GM19397 (cell line): ENCODE measurements at regions not wholly inside any gene's neighbourhood (a gene's known extent, or its start where the extent isn't known, plus 50 kb on each side); places are given as distances from the start of the nearest gene placed in this dataset.

ENCODE experiments used
- ATAC-seq: cut with Tn5 transposase; IDR thresholded peaks from one replicate; pipeline ENCODE4 v1.9.1; 2021; ENCODE audit warnings: mild to moderate bottlenecking, moderate library complexity; ENCODE audit not compliant: unreplicated experiment

GRCh38 chr15:39059917-39060316 lies 495.3 kb upstream of the RASGRP1 start:
- no peak for ATAC-seq

DNA sequence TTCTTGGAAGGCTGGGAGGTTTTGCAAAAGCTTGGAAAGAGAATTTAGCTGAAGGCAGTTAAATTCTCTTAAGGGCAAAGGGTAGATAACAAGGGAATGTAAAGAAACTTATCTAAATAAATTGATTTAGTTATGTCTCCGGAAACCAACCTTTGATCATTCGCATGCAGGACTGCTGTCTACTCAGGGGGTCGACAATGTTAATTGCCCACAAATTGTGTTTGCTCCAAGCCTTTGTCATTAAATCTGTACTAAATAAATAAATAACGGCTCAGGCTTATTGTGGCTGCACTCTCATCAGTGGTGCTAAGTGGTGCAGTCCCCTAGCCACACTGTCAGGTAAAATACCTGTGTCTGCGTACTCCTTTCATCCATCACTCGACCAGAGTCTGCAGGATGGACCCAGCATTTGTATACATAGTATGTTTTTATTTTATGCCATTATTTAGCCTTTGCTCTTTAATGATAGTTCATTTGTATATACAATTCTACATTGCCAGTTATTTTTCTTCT lies 497.4 kb upstream of the RASGRP1 start:
- ATAC-seq, result no peak

DNA sequence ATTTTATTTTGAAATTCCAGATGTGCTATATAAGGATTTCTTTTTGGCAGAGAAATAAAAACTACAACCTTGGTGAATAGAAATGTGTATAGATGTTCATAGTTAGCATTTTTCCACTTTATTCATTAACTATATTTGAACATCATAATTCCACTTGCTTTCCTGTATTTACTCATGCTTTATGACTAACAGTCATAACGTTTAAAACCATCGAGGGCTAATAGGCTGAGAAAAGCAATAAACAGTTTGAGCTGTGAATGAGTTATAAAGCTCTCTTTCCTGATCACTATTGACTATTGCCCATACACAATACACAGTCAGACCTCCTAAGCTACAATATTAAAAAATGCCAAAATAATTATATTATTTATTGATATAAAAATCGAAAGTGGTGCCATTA lies 502.1 kb upstream of the RASGRP1 start:
- ATAC-seq, result no peak

DNA sequence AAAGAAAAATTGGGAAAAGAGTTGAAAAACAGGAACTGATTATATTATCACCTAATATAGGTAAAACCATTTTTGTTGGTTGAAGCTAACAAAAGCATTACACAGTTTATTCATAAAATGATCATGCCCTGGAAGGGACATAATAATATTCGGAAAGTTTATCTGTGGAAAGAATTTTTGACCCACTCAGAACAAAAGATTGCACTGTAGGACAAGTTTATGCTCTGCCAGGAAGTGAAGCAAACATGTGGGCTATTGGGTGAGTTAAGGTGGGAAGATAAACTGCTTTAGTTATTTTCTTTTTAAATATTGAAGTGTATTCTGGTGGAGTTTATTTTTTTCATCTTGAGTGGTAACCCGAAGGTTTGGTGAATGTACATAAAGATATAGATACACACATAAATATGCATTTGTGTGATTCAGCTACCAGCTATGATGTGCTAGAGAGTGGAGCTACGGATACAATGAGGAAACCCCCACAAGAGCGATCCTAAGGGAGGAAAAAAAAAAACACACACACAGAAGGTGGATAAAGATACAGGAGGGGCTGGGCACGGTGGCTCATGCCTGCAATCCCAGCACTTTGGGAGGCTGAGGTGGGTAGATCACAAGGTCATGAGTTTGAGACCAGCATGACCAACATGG lies 506.4 kb upstream of the THBS1 start:
- no peak for ATAC-seq

DNA sequence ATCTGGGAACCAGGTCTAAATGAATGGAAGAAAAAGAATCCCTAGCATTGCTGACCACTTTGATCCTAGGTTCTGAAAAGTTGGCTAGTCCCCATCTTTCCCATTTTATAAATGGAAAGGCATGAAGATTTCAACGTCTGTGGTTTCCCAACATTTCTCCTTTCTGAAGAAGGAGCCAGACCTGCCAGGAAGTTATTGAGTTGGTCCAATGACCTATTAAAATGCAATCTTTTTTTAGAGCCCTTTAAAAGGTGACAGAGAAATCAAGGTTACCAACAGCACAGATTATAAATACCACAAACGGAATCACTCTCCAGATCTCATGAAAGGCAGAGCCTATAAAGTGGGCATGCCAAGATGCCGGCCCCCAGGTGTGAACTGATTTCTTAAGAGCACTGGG lies 505.6 kb upstream of the THBS1 start:
- ATAC-seq, result no peak

DNA sequence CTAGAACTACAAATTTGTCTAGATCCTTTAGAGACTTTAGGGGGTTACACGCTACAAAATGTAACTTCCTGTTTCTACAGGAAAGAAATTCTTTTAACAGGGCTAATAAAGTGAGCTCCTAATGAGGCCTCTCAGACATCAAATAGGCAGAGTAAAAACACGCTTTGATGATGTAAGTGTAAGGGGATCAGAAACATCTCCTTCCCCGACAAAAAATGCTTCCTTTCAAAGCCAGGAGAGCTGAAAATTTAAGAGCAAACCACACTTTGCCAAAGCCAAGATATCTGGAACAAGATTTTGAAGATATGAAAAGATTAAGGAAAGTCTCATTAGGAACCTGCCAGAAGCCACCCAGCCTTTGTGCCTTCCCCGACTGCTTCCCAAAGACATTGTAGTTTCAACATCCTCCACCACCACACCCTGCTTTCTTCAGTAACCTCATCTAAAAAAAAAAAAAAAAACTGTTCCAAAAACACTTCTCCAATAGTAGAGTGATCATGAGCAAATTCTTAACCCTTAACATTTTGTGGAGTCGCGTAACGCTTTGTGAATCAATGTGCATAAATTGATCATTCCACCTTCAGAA lies 505.0 kb upstream of the THBS1 start:
- no peak for ATAC-seq

- no peak for ATAC-seq
Measured at GRCh38 chr15:39078026-39078425, 502.9 kb upstream of the THBS1 start.

DNA sequence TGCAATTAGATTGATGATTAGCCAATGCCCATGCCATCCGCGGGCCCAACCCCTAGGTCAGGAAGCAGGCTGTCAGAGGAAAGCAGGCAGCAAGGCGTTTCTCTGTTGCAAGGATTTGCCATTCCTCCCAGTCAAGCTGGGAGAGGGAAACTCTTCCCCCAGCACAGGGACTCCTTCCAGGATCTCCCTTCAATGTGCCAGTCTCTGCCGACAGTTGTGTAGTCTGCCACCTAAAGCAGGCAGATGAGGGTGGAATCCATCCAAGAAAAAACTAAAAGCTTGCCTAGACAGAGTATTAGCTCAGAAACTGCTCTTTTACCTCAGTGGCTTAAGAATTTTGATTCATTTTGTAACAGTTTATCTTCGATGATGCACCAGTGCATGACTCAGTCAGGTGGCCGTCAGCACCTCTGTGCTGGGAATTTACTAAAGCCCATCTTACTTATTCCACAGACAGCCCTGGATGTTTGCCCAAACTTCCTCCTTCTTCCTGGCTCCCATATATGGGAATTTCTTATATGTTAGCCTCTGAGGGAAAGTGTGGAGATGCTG lies 501.5 kb upstream of the THBS1 start:
- ATAC-seq, result no peak

GRCh38 chr15:39083213-39083612 lies 497.7 kb upstream of the THBS1 start:
- ATAC-seq, result no peak

DNA sequence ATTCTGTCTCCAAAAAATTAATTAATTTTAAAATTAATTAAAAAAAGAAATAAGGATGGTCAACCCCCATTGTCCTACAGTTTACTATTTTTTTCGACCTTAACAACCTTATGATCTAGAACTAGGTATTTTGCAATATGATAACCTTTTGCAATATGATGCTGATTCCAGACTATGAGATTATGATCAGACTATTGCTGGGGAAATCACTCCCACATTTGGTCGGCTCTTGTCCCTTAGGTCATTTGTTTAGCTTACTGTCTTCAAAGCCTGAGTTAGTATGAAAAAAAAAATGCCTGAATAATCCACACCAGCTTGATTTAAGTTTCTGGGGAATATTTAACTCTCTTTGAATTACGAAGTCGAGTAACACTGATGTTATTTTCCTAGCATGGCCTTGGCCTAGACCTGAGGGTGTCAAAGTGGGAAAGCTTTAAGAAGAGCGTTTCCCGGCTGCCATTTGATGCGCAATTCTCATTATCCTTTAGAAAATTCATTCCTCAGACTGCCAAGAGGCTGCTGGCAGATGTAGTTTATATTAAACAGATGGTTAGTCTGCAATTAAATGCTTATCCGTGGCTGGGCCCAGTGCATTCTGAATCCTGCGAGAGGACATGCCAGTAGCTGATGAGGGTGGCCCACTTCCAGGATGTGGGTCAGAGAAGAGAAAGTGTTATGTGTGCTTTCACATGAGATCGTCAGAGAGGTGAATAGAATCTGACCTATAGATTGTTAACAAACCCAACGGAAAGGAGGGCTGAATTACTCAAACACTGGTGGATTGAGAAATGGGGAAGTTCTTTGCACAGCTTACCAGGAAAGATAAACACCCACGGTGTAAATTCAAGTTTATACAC lies 496.0 kb upstream of the THBS1 start:
- no peak for ATAC-seq

GRCh38 chr15:39086641-39087040 lies 494.2 kb upstream of the THBS1 start:
- no peak for ATAC-seq

GRCh38 chr15:39088156-39088555 lies 492.7 kb upstream of the THBS1 start:
- no peak for ATAC-seq

DNA sequence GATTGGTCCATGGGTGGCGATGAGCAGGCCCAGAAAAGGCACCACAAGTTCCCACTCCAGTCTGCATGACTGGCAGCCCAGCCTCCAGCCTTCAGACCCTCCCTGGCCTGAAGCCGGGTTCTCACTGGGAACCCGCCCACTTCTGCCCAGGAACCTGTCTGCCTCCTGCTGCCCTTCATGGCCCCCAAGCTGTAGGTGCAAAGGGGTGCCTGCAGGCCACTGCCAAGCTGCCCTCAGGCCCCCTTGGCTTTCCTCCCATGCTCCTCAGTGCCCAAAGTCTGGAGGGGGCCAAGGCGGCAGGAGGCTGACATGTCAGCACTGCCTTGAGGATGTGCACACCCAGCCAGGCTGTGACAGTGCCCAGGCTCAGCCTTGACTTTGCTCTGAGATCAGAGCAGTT lies 488.5 kb upstream of the THBS1 start:
- ATAC-seq, result no peak

GRCh38 chr15:39092761-39093160 lies 488.1 kb upstream of the THBS1 start:
- no peak for ATAC-seq

- no peak for ATAC-seq
Measured at GRCh38 chr15:39094116-39094515, 486.8 kb upstream of the THBS1 start.

- ATAC-seq, result no peak
Measured at GRCh38 chr15:39095218-39095879, 485.5 kb upstream of the THBS1 start.

- ATAC-seq, result no peak
Measured at GRCh38 chr15:39096608-39097205, 484.2 kb upstream of the THBS1 start.

- ATAC-seq, result no peak
Measured at GRCh38 chr15:39099524-39099923, 481.4 kb upstream of the THBS1 start.

- ATAC-seq, result no peak
Measured at GRCh38 chr15:39100106-39100660, 480.7 kb upstream of the THBS1 start.

DNA sequence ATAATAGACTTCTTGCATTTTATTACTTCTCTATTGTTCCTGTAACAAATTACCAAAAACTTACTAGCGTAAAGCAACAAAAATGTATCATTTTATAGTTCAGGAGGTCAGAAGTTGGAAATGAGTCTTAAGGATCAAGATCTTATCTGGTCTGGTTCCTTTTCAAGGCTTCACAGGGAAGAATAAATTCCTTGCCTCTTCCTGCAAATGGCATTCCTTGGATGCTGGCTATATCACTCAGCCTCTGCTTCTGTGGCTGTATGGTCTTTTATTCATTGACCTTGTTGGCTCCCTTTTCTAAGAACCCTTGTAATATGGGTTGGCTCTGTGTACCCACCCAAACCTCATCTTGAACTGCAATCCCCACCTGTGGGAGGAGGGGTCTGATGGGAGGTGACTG lies 478.4 kb upstream of the THBS1 start:
- ATAC-seq, result no peak
